ENCODE measurements at regions not wholly inside any gene's neighbourhood (a gene's known extent, or its start where the extent isn't known, plus 50 kb on each side); places are given as distances from the start of the nearest gene placed in this dataset.

DNA sequence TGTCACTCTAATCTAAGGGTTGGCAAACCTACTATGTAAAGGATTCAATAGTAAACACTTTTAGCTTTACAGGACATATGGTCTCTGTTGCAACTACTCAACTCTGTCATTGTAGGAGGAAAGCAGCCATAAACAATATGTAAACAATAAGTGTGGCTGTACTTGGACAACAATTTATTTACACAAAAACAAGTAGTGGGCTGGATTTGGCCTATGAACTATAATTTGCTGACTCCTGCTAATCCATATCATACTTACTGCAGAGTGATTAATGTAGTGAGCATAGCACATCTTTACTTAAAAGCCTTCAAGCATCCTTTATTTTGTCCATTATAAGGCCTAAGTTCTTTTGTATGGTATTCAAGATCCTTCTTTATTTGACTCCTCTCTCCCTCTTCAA, 441.9 kb downstream of the ZIC1 start:
- DNase-seq (ENCODE audit: low read depth): no peak

DNA sequence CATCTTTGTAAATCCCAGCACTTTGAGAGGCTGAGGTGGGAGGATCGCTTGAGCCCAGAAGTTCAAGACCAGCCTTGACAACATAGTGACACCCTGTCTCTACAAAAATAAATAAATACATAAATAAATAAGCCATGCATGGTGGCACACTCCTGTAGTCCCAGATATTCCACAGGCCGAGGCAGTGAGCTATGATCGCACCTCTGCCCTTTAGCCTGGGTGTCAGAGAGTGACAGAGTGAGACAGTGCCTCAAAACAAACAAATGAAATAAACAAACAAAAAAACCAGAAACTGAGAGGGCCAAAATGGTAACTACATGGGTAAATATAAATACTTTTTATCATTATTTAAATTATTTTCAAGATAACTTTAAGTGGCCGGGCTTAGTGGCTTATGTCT, 445.4 kb downstream of the ZIC1 start:
- no peak for DNase-seq (ENCODE audit: low read depth)

DNA sequence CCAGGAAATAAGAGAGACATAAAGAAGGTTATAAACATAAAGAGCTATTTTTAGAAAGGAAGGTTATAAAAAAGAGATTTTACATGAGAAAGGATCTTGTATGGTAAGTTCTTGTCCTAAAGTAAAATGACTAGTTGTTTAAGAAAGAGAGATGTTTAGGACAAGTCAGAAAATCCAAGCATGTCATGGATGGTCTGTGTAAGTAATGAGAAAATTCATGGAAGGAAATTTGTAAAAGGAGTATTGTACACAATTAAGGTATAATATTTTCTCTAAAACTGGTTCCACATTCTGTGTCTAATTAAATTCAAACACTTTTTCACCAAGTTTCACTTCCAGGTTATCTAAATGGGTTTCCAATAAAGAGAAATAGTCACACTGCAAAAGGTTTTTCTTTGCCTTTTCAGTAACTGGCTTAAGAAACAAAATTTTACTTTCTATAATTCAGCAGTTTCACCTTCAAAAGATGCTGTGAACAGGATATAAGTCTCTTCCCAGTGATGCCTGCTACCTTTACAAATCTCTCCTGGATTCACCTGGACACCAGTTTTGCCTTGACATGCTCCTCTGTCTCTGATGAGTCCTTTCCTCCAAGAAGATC, 455.7 kb downstream of the ZIC1 start:
- DNase-seq (ENCODE audit: low read depth): no peak

DNA sequence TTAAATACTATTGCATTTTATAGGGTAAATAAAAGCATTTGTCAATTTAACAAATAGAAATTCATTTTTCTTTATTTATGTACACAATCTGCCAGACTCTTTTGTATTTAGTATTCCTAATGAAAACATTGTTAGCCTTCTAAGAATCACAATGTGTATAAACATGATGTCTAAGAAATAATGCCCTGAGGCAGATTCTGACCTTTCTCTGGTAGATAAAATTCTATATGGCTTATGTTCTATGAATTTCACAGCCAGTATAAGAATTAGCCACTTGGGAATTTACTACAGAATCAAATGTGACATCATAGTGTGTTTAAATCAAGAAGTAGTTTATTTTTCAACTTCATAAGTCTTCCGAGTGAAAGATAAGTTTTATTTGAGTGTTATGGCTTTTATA, 457.4 kb downstream of the ZIC1 start:
- no peak for DNase-seq (ENCODE audit: low read depth)

DNA sequence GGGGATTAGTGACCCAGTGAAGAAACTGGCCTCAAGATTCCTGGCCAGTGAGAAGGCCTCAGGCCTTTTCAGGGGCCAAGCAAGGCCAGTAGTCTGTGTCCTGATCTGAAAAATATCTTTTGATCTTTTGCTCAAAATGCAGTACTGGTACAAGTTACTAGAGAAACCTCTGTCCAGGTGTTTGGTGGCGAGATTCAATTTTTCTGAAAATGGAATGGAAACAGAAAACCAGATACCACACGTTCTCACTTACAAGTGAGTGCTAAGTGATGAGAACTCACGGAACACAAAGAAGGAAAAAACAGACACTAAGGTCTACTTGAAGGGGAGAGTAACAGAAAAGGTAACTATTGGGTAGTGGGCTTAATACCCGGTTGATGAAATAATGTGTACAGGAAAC, 463.4 kb downstream of the ZIC1 start:
- no peak for DNase-seq (ENCODE audit: low read depth)

DNA sequence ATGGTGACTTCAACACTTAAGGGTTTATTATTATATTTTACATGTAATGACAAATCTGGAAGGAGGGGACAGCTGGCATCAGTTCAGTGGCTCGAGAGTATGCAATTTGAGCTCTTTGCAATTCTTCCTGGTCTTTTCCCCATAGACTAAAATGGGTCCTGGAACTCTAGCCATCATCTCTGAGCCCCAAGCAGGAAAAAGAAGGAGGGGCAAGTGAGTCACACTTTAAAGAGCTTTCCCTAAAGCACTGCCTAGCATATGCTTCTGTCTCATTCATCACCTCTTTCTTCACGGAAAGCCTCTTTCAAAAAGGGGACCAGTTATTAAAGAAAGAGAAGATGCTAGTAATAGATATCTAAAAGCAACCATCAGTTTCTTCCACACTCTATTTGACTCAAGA, 466.3 kb downstream of the ZIC1 start:
- peak; percentile 36 for DNase-seq (ENCODE audit: low read depth)

DNA sequence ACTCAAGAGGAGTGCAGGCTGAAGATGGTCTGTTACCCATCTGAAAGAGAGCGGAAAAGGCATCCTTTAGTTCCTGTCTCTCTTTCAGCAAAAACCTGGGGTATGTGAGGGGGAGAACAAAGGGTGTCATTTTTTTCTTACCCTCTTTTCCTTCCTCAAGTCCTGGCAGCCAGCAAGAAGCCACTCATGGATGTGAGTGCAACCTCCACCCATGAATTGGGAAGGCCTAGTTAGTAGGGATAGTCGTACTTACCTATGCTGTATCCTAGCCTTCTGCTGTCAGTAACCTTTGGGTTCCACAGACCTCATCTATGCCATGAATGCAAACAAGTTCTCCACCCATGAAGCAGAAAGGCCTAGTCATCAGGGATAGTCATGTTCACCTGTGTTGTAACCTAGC, 472.8 kb downstream of the ZIC1 start:
- DNase-seq (ENCODE audit: low read depth): no peak

DNA sequence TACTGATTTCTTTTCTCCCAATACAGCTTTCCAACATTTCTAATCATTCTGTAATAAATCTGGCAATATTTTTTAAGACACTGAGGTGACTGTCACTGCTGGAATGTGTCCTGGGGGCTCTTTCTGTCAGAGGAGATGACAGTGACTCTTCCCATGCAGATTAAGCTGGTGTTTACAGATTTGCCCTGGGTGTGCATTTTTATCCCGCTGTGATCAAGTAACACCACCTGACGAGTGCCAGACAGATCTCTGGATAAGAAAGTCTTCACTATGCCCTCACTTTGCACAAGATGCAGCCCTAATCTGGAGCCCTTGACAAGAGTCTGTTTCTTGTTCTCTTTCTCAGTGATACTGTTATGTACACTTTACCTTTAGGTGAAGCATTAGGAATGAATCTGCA, 477.7 kb downstream of the ZIC1 start:
- no peak for DNase-seq (ENCODE audit: low read depth)

DNA sequence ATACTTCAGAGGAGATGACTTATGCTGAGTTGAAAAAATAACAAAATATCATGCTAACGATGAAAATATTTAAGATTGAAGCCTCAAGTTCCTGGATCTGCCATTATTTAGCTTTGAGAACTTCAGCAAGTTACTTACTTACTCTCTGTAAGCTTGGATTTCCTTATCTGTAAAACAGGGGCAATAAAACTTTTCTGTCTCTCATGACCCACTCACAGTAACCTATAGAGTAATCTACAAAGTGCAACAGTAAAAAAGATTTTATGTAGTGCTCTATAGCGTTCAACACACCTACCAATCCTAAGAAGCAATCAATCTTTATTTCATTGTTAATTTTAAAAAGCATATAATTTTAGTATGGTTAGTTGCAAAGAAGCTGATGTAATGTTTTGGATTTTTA, 478.6 kb downstream of the ZIC1 start:
- DNase-seq (ENCODE audit: low read depth): no peak

DNA sequence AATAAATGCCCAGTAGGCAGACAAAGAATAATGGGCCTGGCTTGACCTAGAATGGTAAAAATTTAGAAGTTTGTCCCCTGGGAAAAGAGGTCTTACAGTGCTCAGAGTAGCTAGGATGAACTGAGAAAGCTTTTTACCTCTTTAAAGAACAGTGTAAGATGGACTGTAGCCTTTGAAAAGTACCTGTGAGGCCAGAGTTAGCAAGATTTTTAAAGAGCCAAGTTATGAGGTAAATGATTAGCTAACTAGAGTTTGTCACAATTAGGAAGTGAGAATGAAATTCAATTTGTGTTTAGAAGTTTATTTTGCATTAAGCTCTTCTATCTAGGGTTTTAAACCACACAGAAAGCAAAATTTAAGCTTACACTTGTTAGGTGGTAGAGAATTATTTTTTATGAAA, 480.9 kb downstream of the ZIC1 start:
- DNase-seq (ENCODE audit: low read depth): no peak

DNA sequence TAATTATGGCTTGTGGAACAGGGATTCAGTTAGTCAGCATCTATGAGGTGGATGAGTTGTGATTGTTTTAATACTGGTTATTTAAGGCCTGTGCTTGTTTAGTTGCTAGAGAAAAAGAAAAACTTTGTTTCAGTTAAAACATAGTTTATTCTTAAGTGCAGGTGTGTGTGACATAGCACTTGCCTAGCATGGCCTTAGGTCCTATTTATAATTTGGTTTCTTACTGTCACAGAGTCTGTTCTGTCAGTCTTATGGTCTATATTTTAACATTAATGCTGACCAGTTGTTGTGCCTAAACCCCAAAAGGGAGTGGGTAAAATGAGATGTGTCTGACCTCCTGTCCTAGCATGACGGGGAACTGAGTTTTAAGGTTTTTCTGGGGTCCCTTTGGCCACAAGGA, 486.3 kb downstream of the ZIC1 start:
- no peak for DNase-seq (ENCODE audit: low read depth)

DNA sequence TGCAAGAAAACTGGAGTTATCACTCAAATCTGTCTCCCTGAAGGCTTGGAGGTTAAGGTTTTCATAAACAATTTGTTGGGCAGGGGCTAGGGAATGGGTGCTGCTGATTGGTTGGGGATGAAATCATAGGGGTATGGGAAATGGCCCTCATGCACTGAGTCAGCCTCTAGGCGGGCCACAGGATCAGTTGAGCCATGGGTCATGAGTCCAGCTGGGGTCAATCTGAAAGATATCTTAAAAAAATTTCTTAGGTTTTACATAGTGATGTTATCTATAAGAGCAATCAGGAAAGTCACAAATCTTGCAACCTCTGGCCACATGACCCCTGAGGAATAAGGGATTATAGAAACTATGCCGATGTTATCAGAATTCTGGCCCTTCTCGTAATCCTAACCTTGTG, 491.7 kb downstream of the ZIC1 start:
- DNase-seq (ENCODE audit: low read depth): peak; percentile 24

DNA sequence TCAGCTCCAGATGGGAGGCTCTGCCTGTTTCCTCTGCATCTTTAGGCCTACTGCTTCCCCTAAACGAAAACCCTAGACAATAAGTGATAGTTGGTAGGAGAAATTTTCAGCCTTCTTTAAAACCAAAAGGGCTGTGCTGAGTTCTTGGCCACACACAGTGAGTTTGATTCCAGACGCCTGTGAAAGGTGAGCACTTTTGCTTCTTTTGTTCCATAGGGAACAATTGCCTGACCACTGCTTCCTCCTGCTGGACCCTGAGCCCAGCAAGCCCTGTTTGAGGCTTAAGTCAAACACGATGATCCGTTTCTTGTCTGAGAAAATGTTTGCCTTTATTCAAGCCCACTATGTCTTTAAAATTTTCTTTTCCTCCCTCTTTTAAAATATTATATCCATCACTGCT, 493.9 kb downstream of the ZIC1 start:
- no peak for DNase-seq (ENCODE audit: low read depth)

DNA sequence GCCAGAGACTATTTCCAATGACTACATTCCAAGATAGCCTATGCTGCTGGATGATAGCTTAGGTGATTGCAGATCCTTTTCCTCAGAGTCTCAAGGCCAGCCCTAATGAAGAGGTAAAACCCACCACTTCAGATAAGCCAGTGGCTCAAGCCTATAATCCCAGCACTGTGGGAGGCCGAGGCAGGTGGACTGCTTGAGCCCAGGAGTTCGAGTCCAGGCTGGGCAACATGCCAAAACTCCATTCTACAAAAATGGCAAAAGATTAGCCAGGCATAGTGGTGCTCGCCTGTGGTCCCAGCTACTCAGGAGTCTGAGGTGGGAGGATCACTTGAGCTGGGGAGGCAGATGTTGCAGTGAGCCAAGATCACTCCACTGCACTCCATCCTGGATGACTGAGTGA, 495.3 kb downstream of the ZIC1 start:
- no peak for DNase-seq (ENCODE audit: low read depth)

DNA sequence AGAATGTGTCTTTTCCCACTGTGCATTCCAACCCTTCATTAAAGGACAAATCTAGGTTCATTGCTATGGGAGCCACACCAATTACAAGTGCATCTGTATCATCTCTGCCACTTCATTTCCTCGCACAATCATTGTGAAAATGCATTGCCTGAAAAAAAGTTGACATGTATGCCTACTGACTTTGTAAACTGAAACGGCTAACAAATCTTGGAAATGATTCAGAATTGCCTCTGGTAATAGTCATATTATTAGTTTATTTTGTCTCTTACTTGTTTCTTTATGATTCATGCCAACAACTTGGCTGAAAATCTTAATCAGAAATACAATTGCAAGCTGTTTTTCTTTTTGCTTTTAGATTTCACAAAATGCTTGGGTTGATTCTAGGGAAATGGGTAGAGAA, 497.1 kb downstream of the ZIC1 start:
- DNase-seq (ENCODE audit: low read depth): peak; percentile 72

DNA sequence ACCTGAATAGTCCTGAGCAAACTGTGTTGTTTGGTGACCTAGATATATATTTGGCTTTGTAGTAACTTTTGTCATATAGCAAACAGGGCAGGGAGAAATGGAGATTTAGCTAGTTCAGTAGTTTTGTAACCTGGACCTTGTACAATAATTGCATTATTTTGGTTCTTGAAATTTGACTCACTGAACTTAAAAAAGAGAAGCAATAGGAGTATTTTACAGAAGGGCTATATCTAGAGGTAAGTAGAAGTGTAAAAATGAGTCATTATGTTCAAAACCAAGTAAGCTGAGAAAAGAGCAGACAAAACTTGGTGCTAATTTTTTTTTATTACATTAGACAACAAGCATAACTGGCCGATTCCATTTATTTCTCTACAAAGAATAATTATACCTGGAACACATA, 505.4 kb downstream of the ZIC1 start:
- no peak for DNase-seq (ENCODE audit: low read depth)

DNA sequence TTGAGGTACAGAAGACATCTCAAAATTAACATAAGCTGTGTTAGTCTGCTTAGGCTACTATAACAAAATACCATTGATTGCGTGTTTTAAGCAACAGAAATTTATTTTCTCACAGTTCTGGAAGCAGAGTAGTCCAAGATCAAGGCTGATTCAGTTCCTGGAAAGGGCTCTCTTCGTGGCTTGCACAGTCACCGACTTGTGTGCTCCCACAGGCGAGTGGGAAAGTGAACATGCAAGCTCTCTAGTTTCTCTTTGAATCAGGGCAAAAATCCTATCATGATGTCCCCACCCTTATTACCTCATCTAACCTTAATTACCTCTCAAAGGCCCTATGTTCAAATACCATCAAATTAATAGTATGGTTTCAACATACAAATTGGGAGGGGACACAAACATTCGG, 505.9 kb downstream of the ZIC1 start:
- peak; percentile 57 for DNase-seq (ENCODE audit: low read depth)

DNA sequence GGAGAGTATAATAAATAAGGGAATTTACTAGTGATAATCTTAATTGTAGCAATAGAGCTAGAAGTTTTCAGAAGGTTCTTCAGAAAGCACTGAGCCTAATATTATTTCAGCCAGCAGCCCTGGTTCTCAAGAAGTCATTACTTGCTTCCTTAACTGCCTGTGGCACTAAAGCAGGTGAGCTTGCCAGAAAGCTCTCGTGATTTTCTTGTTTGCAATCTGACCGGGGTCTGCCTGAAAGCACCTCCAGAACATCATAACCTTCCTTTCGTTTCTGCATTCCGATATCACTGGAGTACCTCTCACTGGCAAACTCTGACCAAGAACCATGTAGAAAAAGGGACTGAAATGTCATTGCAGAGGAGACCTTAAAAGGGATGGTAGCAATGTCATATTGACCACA, 510.3 kb downstream of the ZIC1 start:
- DNase-seq (ENCODE audit: low read depth): no peak

DNA sequence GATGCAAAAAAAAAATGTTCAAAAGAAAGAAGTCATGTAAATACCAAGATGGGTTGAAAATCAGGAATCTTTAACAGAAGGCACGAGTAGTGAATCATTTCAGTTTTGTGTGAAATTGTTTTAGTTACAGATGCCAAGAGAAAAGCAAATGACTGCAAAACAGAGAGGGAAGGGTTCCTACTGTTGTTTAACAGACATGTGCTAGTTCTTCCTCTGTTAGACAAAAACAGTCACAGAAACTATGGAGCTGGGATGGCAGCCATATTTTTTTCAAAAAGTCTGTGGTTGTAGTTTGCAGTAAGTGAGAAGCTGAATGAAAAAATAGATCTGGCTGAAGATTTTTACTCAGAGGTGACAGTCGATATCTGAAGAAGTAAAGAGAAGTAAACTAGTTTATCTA, 511.9 kb downstream of the ZIC1 start:
- peak; percentile 45 for DNase-seq (ENCODE audit: low read depth)

DNA sequence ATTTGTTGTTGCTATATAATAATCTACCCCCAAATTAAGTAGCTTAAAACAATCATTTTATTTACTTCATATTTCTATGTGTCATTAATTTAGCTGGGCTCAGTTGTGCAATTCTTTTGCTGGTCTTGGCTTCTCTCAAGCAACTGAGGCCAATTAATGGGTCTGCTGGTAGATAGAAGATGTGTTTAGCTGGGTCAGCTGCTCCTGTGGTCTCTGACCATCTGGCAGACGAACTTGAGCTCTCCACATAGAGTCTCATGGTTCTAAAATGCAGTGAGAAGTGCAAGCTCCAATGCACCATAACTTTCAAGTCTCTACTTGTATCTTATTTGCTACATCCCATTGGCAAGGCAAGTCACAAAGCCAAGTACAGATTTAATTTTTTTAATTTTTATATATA, 515.6 kb downstream of the ZIC1 start:
- DNase-seq (ENCODE audit: low read depth): no peak

DNA sequence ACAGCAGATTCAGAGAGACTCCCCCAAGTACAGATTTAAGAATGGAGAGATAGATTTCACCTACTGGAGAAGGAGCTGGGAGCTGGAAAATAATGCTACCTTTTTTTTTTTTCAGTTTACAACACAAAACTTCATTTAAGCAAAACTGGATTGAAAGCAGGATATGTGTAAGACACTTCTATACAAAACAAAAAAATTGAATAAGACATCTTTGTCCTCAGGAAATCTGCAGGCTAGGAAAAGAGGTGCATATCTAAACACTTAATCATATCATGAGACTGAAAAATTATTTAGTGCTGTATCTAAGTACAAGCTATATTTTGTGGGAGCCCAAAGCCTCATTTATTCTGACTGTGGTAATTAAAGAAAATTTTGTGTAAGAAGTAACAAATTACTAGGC, 516.1 kb downstream of the ZIC1 start:
- DNase-seq (ENCODE audit: low read depth): no peak

DNA sequence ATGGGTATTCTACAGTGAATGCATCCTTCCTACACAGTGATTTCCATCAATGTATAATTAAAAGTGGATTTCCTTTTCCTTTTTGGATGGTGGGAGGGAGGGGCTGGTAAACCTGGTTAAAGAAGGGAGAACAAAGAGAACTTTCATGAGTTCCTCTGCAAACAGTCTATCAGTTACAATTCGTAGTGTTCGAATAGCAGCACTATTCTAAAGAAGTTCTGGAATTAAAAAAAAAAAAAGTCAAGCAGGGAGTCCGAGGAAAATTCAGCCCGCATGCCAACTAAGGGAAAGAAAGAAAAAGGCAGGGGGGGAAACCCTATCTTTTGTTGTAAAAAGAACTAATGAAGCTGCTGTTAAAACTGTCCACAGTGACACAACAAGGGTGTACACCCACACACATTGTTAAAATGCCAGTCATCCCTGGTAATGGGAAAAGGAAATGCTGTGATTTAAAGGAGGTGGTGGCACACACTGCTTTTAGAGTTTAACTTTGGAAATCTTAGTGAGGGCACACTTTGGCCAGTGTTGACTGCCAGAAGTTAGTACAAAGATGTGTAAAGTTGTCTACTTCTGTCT, 521.2 kb downstream of the ZIC1 start:
- DNase-seq (ENCODE audit: low read depth): peak; percentile 65

DNA sequence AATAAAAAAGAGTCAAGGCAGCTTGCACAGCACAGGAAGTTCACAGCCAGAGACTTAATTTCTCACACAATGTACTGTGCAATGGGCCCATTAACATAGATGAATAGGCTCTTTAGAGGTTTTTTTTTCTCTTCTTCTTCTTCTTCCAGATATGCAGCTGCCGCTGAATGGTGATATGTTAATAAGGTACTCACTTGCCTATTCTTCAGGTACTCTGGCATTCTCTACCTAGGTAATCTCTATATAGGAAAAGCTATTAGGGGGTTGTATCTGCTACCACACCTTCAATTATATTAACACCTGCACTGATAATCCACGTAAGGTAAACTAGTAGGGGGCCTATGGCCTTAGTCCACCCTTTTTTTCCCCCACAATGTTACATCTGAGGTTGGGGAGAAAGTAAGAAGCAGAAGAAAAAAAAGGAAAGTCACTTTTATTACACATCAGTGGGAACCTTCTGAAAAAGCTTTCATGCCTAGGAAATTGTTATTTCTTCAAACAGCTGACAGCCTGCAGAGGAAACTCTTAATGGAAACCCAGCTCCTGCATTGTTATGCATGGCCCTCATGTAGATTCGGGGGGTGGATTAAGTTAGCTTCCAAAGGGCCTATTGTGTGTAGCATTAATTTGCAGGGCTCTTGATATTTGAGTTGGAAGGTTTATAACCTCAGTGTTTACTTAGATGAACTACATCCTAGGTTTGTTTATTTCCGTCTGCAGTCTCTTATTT, 525.5 kb downstream of the ZIC1 start:
- DNase-seq (ENCODE audit: low read depth): no peak

DNA sequence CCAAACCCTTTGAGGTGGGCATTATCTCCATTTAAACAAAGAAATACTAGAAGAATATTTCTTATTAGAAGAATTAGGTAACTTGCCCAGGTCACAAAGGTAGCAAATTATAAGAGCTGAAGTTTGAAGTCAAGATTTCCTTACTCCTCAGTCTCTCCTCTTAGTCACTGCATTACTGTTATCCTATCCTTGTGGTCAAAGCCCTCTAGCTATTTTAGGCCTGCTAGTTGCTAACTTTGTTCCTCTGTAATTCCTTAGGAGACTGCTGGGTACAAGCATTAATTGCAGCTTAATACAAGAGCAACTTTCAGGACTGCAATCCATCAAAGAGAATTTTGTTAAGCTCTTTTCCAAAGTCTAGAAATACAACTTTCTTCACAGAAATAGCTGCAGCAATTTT, 528.2 kb downstream of the ZIC1 start:
- peak; percentile 67 for DNase-seq (ENCODE audit: low read depth)
